A172 (cell line): ENCODE measurements at regions not wholly inside any gene's neighbourhood (a gene's known extent, or its start where the extent isn't known, plus 50 kb on each side); places are given as distances from the start of the nearest gene placed in this dataset.

Source experiments
- DNase-seq: peaks from one replicate; pipeline ENCODE4 v3.0.0-alpha.2; 2015; ENCODE audit warnings: low spot score

DNA sequence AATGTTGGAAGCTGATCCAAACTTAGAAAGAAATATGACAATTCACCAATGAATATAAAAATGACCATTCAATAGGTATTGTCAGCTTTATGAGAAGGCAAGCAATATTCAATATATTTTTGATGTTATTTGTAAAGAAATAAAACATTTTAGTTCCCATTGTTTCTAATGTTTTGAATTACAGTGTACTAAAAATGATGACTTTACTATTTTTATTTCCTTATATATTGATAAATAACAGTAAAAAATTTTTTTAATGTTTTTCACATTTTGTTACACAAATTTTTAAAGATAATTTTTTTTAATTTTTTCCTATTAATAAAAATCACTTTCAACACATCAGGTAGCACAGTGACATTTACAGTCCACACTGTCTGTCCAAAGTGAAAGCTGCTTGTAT lies 565.5 kb upstream of the FAM241A start:
- DNase-seq: no peak

DNA sequence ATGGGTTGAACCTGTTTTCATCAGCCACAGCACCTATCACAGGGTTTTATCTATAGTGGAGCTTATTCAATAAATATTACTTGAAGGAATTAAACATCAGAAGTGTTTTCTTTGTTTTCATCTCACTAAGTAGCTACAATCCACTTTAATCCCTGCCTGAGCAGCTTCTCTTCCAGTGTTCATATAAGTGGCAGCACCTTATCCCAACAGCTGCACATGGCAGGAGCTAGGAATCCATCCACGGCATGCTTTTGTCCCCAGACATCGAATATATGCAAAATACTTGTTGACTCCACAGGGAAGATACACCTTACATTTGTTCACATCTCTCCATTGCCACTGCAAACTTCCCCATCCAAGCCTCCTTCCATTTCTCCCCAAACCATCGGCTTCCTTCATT lies 549.8 kb upstream of the FAM241A start:
- DNase-seq: no peak

DNA sequence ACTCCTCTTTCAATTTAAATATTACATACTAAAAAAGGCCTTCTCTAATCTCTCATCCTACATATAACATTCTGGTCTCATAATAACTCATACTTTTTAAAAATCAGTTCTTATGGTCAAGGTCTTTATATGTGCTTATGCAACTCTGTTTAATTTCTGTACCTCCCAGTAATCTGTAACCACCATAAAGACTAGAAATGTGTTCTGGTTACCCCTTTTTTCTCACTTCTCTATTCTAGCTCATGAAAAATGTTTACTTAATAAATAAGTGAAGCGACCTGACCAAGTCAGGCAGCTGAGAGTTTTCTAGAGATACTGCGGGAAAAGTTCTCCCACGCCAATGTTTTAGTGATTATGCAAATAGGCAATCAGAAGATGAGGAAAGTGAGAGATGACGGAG lies 548.8 kb upstream of the FAM241A start:
- DNase-seq: no peak

GRCh38 chr4:111601671-111602070 lies 543.6 kb upstream of the FAM241A start:
- DNase-seq: no peak

GRCh38 chr4:111602848-111603247 lies 542.4 kb upstream of the FAM241A start:
- no peak for DNase-seq

DNA sequence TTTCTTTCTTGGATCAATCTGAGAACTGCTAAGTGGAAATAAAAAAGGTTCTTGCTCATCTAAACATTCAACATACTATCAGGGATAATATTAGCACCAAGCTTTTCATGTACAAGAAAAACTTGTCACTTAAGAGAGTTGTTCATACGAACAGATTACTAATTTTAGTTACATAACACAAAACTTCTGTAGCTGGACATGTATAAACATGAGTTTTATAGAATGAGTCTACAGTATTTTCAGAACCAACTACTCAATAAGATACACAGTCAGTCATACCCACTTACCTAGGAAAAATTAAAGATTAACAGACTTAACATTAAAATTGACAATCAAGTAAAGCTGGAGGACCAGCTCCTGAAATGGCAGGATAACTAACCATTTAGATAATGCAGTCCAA lies 540.1 kb upstream of the FAM241A start:
- no peak for DNase-seq

GRCh38 chr4:111610681-111611080 lies 534.6 kb upstream of the FAM241A start:
- no peak for DNase-seq

- peak; percentile 32 for DNase-seq
These were observed 526.3 kb upstream of the FAM241A start for GRCh38 chr4:111618908-111619307.

DNA sequence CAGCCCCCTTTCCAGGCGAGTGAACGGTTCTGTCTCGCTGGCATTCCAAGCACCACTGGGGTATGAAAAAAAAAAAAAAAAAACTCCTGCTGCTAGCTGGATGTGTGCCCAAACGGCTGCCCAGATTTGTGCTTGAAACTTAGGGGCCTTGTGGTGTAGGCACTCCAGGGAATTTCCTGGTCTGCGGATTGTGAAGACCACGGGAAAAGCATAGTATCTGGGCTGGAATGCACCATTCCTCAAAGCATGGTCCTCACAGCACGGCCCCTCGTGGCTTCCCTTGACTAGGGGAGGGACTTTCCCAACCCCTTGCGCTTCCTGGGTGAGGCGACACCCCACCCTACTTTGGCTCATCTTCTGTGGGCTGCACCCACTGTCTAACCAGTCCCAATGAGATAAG lies 516.8 kb upstream of the FAM241A start:
- peak; percentile 44 for DNase-seq

- DNase-seq: peak; percentile 23
These were observed 514.5 kb upstream of the FAM241A start for GRCh38 chr4:111630705-111631104.

- DNase-seq: peak; percentile 9
These were observed 513.8 kb upstream of the FAM241A start for GRCh38 chr4:111631215-111631999.

DNA sequence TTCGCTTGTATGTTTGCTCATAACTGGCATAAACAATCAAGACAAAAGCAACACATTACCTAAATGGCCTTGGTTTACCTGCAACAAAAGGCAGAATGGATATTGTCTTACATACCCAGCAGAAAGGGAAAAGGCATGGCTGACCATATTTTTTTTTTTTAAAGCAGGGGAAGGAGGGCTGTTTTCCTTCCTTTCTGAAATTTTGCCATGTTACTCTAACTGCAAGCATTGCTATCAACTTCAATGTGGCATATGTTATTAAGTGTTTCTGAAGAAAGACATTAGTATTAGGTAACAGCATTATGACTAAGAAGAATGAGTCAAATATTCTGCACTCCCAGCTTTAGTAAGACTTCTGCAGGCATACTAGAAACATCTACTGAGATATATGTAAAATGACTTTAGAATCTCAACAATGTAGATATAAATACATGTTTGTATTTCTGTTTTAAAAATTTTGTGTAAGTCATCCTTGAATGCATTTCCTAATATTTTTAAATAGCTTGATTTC lies 512.6 kb upstream of the FAM241A start:
- DNase-seq: no peak

GRCh38 chr4:111633663-111634266 lies 511.5 kb upstream of the FAM241A start:
- DNase-seq: no peak

GRCh38 chr4:111635646-111636045 lies 509.6 kb upstream of the FAM241A start:
- no peak for DNase-seq

- no peak for DNase-seq
These were observed 508.2 kb upstream of the FAM241A start for GRCh38 chr4:111636961-111637585.

DNA sequence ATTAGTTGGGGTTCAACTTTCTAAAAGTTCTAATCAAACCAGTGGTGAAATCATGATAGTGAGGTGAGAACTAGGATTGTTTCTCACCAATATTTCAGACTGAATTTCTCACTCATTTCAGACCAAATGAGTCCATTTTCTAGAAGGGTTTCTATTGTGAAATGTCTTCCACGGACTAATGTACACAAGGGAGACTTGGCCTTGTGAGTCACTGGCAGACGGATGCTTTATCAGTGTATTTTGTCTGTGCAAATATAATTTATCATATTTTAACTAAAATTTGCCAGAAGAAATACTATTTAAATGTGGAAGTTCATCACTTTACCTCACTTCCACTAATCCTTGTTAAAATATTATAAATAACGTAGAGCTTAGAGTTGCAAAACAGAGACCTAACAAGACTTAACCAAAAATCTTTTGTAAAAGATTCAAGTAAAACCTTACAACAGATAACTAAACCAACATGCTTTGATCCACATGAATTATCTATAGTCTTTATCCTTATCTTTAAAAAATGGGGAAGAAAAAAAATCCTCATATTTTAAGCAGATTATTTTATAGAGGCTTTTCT lies 506.0 kb upstream of the FAM241A start:
- DNase-seq: no peak

DNA sequence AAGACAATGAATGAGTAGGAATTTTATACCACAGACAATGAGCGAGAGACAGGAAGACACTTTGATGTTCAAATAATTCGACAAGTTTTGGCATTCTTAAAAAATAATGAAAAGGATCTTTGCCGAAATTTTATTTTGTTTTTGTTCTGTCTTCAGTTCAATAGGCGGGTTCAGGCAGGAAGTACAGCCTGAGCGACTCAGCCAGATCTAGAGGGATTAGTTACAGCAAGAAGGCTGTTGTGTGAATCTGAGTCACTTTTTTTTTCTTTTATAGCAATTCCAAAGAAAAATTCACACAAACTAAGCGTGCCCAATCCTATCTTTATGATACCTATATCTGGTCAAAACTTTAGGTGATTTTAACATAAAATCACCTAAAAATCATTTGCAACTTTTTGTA lies 505.4 kb upstream of the FAM241A start:
- peak; percentile 16 for DNase-seq

DNA sequence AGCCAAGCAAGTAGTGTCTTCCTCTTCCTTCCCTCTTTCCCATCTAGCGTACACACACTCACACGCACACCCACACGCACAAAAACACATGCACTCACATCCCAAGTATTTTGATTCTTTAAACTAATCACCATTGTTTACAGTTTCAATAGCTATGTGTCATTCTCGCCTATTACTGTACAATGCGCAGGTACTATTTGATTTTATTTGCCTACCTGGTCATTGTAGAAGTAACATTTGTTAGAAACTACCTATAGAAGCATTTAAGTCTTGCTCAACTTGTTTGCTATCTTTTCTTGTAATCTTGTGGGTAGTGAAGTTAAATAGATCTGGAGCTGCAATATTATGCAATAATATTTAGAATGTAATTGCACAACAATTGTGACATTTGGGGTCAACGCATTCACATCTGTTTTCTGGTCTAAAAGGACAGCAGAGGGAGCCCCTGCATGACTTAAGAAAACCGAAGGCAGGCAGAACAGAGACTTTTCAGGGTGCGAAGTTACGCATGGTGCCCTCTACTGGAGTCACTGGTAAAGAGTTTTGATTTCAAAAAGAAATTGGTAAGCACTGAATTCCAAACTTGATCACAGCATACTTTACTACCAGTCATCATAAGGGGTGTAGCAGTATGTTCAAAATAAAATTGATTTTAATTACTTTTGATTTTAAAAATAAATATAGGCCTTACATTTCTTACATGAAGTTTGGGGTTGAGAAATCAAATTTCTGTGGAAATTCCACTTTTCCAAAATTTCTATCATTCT lies 503.3 kb upstream of the FAM241A start:
- DNase-seq: peak; percentile 78

DNA sequence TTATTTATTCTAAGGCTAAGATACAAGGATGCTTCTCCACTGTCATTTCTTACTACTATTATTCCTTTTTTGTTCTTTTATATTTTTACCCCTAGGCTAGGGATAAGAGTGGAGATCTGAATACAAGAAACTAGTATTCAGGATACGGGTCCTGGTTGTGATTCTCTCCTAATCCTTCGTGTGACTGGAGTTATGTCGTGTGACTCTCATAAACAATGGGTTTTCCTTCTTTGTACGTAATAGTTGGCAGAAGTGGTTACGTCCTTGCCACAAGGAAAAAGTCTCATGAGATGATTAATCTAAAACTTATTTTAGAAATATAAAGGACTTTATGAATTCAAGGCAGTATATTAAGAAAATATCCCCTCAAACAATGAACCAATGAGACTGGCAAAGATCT lies 497.2 kb upstream of the FAM241A start:
- DNase-seq: no peak

GRCh38 chr4:111649308-111649707 lies 495.9 kb upstream of the FAM241A start:
- DNase-seq: no peak

DNA sequence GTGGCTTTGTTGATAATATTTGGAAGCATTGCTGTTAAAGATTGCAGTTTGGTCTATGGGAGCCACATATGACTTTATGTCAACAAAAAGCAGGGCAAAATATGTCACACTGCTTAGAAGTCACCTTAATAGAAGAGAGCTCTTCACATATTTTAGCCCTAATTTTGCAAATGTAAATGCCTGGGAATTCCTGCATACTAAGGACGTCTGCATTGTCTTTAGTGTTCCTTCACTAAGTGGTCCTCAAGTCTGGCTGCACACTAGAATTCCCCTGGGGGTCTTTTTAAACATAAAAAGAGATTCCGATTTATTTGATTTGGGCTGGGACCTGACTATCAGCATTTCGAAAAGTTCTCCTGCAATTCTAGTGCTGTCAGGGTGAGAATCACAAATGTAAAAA lies 495.1 kb upstream of the FAM241A start:
- no peak for DNase-seq

GRCh38 chr4:111650674-111651086 lies 494.6 kb upstream of the FAM241A start:
- DNase-seq: no peak
